ENCODE measurements at regions not wholly inside any gene's neighbourhood (a gene's known extent, or its start where the extent isn't known, plus 50 kb on each side); places are given as distances from the start of the nearest gene placed in this dataset.

DNA sequence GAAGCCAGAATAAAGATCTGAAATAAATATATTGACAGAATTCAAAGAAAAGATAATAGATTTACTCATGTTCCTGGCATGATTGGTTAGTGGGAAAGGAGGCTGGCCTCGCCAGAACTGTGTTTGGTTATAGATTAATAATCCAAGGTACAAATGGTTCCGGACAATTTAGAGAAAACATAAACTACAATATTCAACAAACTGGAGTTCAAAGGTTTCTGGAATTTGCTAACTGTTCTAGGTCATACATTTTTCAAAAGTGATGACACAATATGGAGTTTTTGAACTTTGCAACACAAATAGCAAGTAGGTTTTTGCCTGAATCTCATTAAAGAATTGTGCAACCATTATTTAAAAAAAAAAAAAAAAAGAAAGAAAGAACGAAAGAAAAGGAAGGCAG, 251.7 kb upstream of the SALL1 start:
- TF ChIP-seq, protein P1, sequence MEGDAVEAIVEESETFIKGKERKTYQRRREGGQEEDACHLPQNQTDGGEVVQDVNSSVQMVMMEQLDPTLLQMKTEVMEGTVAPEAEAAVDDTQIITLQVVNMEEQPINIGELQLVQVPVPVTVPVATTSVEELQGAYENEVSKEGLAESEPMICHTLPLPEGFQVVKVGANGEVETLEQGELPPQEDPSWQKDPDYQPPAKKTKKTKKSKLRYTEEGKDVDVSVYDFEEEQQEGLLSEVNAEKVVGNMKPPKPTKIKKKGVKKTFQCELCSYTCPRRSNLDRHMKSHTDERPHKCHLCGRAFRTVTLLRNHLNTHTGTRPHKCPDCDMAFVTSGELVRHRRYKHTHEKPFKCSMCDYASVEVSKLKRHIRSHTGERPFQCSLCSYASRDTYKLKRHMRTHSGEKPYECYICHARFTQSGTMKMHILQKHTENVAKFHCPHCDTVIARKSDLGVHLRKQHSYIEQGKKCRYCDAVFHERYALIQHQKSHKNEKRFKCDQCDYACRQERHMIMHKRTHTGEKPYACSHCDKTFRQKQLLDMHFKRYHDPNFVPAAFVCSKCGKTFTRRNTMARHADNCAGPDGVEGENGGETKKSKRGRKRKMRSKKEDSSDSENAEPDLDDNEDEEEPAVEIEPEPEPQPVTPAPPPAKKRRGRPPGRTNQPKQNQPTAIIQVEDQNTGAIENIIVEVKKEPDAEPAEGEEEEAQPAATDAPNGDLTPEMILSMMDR (IDR thresholded peaks at IDR 0.05; ENCODE audit: low read depth, low read length), result no peak
- DNase-seq (ENCODE audit: low read depth in 2 of 2), result peak; percentile 51 to 53

DNA sequence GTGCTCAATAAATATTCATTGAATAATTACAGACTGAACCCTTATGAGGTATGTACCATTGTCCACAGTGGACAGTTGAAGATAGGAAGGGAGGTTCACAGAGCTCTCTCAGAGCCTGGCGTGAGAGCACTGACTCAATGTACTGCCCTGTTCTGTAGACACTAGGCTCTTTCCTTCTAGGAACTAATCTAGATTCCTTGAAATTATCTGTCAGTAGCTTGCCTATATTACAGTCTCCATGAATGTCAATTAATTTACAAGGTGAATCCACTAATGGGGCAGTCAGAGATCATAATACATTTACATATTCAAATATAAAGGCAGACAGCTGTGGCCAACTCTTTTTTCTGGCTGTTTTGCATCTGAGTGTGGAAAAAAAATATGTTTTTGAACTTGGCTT, 251.2 kb upstream of the SALL1 start:
- H3K4me3 ChIP-seq (replicated peaks in 1 of 2; ENCODE audit: low read depth in 2 of 2, low read length in 2 of 2), result no peak overlapping the region
- no peak for DNase-seq (ENCODE audit: low read depth in 2 of 2)
- TF ChIP-seq, protein P1 (IDR thresholded peaks at IDR 0.05; ENCODE audit: low read depth, low read length), result no peak

More for the DNA sequence above, 251.7 kb upstream of the SALL1 start:
- no peak overlapping the region for H3K4me3 ChIP-seq (replicated peaks in 1 of 2; ENCODE audit: low read depth in 2 of 2, low read length in 2 of 2)

GRCh38 chr16:51401673-51402072, 250.6 kb upstream of the SALL1 start:
- no peak for DNase-seq (ENCODE audit: low read depth in 2 of 2)
- TF ChIP-seq, protein P1 (IDR thresholded peaks at IDR 0.05; ENCODE audit: low read depth, low read length), result no peak
- H3K4me3 ChIP-seq (replicated peaks in 1 of 2; ENCODE audit: low read depth in 2 of 2, low read length in 2 of 2), result no peak overlapping the region

GRCh38 chr16:51399908-51400670, 249.0 kb upstream of the SALL1 start:
- peak in 1 of 2 donors; percentile 71 for DNase-seq (ENCODE audit: low read depth in 2 of 2)
- H3K4me3 ChIP-seq (replicated peaks in 1 of 2; ENCODE audit: low read depth in 2 of 2, low read length in 2 of 2), result no peak overlapping the region
- TF ChIP-seq, protein P1 (IDR thresholded peaks at IDR 0.05; ENCODE audit: low read depth, low read length), result no peak

DNA sequence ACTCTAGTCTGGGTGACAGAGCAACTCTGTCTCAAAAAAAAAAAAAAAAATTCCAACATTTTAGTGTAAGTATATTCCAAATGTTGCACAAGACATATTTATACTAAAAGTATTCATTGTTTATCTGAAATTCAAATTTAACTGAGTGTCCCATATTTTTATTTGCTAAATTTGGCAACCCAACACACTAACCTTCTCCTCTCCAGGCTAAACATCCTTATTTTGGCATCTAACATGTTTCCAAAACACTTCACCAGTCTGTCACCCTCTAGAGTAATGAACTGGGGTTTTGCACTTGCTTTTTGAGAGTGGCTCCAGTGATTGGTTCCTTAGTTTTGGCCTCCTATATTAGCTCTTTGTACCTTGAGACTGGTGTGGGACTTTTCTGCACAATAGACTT, 243.4 kb upstream of the SALL1 start:
- H3K4me3 ChIP-seq (replicated peaks in 1 of 2; ENCODE audit: low read depth in 2 of 2, low read length in 2 of 2), result no peak overlapping the region
- TF ChIP-seq, protein P1 (IDR thresholded peaks at IDR 0.05; ENCODE audit: low read depth, low read length), result no peak

DNA sequence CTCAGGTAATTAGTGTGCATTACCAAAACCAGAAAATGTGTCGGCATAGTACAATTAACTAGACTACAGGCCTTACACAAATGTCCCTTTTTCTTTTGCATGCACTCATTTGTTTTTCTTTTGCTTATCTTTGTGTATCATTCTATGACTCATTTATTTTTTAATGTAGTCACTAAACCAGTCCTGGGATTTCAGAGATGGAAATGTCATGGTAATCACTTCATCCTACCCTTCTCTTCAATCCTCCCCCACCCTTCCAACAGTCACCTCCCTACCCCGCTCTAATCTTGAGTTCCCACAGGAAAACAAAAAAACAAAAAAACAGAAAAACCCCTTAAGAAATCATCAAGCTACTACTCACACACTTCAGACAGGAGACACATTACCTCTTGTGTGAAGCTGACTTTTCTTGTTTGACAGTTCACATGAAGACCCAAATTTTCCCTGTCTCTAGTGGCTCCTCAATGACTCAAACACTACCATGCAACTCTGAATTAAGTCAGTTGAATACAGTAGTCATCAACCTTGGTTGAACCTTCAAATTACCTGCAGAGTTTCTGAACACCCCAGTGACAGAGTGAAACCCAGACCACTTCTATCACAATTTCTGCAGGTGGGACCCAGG, 242.4 kb upstream of the SALL1 start:
- TF ChIP-seq, protein P1 (IDR thresholded peaks at IDR 0.05; ENCODE audit: low read depth, low read length), result no peak
- peak; percentile 22 to 62 for DNase-seq (ENCODE audit: low read depth in 2 of 2)
- H3K4me3 ChIP-seq (replicated peaks in 1 of 2; ENCODE audit: low read depth in 2 of 2, low read length in 2 of 2), result no peak overlapping the region

More for the DNA sequence above, 243.4 kb upstream of the SALL1 start:
- DNase-seq (ENCODE audit: low read depth in 2 of 2), result no peak

All from cardiac fibroblast (primary cell).